Gastroesophageal sphincter (tissue), 3 donors: ENCODE measurements at regions not wholly inside any gene's neighbourhood (a gene's known extent, or its start where the extent isn't known, plus 50 kb on each side); places are given as distances from the start of the nearest gene placed in this dataset.

Experiments
- EP300 ChIP-seq: sonication (generic); formaldehyde crosslinking; IDR thresholded peaks from one replicate; pipeline ENCODE4 v1.6.1; 2017; ENCODE audit warnings: antibody characterized with exemption, mild to moderate bottlenecking
- TF ChIP-seq, protein P1 (sequence below), 4 experiments: fragments of 200-600 bp in 2 of 4; fragments of 450-650 bp in 2 of 4; sonication (generic) in 1 of 4; IDR thresholded peaks; one replicate each; pipeline ENCODE4 v1.5.1; 2017 to 2019; ENCODE audit warnings: antibody characterized with exemption in 4 of 4, mild to moderate bottlenecking in 2 of 4, moderate library complexity in 2 of 4

DNA sequence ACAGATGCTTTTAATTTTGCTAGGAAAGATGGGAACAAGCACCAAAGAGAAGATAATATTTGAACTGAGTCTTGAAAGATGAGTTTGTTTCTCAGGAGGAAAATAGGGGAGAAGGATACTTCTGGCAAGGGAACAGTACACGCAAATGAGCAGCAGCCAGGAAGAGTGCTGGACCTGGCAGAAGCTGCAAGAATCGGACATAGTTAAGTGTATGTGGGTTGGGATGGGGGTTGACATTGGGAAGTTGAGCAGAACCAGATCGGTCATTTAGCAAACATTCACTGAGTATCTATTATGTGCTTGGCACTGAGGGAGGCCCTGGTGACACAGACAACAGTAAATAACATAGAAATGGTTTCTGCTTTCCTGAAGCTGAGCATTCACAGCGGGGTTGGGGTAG, 198.8 kb downstream of the PLPP3 start:
- TF ChIP-seq, protein P1, sequence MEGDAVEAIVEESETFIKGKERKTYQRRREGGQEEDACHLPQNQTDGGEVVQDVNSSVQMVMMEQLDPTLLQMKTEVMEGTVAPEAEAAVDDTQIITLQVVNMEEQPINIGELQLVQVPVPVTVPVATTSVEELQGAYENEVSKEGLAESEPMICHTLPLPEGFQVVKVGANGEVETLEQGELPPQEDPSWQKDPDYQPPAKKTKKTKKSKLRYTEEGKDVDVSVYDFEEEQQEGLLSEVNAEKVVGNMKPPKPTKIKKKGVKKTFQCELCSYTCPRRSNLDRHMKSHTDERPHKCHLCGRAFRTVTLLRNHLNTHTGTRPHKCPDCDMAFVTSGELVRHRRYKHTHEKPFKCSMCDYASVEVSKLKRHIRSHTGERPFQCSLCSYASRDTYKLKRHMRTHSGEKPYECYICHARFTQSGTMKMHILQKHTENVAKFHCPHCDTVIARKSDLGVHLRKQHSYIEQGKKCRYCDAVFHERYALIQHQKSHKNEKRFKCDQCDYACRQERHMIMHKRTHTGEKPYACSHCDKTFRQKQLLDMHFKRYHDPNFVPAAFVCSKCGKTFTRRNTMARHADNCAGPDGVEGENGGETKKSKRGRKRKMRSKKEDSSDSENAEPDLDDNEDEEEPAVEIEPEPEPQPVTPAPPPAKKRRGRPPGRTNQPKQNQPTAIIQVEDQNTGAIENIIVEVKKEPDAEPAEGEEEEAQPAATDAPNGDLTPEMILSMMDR (IDR thresholded peaks at IDR 0.05), result no peak
- TF ChIP-seq EP300, result no peak
